HG02884 (cell line): ENCODE measurements at regions not wholly inside any gene's neighbourhood (a gene's known extent, or its start where the extent isn't known, plus 50 kb on each side); places are given as distances from the start of the nearest gene placed in this dataset.

ENCODE experiments used
- ATAC-seq: cut with Tn5 transposase; IDR thresholded peaks from one replicate; pipeline ENCODE4 v1.9.1; 2021; ENCODE audit warnings: mild to moderate bottlenecking, moderate library complexity; ENCODE audit not compliant: unreplicated experiment

DNA sequence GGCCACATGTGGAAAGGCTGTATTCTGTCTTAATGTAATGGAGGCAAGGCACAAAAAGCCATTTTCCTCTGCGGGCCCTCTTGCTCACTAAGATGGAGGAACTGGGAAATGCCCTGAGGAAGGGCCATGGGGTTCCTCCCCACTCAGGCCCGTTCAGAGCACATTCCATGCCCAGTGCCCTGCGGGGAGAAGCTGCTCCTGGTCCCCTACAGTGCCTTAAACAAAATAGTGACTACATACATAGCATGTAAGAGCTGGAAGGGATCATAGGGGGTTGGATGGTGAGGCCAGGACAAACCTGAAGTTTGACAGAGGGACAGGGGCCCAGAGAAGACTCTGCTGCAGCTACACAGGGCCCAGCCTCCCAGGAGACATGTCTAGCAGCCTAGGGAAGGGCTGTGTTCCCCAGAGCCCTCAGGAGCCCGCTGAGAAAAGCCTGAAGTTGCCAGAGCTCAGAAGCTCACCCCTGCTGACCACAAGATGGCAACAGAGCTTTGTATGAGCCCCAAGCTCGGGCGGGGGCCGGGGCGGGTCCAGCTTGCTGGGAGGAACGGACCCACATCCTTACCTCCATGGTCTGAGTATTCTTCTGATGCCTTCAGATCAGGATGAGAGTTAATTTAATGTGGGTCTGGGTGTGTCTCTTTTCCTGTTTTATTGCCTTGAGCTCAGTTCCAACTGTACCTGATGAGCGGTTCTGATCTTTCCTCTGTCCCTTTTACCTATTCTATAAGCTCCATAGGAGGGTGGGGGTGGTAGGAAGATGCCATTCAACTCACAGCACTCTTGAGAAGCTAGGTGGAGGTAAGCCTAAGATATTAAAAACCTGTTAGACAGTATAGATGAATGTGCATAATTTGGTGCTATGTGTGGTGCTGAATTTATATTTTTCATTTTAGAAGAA, 242.9 kb downstream of the CDC5L start:
- no peak for ATAC-seq

DNA sequence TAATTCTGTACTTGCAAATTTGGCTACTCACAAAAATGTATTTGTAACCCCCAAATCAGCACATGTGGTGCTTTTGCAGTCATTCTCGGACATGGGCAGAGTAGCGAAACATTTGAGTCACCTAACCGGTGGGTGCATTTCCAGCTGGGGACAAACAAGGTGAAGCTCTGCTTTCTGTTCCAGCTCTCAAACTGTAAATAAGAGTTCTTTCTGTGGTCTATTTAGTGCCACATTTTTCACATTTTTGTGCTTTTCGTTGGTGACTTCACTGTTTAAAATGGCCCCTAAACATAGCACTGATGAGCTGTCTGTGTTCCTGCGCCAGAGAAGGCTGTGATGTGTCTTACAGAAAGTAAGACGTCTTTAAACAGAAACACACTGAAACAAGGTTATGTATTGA, 244.5 kb downstream of the CDC5L start:
- ATAC-seq, result no peak

DNA sequence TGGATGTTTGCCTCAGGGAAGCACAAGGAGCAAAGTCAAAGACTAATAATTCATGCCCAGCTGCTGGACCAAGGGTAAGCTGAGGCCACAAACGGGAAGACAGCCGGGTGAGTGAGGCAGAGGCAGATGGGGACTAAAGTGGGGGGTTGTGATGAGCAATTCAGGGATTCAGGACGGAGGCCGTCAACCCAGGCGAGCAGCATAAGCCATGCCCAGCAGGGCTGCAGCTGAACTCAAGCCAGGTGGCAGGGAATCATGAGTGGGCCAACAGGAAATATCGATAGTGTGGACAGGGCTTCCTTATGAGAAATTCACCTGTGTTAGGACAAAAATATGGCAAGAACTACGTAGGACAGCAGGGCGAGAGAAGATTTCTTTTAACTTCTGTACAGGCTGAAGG, 246.8 kb downstream of the CDC5L start:
- no peak for ATAC-seq

DNA sequence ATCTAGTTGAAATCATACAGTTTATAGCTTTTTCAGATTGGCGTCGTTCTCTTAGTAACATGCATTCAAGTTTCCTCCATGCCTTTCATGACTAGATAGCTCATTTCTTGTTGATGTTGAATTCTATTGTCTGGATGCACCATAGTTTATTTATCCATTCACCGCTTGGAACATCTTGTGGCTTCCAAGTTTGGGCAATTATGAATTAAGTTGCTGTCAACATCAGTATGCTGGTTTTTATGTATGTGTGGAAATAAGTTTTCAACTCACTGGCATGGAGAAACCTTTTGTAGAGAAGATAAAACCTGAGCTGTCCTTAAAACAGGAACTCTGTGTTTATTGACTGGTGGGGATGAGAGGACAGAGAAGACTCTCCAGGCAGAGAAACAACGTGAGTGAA, 248.0 kb downstream of the CDC5L start:
- no peak for ATAC-seq

DNA sequence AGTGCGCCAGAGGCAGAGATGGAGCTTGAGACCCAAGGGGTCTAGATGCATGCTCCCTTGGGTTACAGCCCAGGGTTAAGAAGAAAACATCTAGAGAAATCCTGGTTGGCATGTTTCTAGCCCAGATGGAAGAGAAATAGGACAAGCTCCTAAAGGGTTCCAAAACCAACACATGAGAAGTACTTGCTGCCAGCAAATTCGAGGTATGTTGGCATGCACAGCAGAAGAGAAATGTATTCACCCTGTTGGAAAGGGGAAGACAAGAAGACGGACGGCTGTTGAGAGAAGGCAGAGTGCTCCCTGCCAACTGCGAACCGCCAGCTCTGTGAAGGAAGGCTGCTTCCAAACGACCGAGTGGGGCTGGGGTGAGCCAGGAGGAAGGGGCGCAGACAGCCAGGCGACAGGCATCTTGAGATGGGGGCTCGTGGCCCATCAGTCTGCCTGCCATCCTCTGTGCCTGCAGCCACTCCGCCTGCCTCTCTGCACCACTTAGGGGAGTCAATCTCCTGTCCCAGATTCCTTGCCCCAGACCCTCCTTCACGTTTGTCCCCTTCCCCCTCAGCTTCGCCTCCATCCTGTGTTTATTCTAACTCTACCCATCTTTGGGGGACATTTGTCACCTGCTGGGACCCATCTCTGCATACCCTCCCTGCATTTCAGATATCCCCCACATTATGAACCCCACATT, 249.2 kb downstream of the CDC5L start:
- ATAC-seq, result no peak

DNA sequence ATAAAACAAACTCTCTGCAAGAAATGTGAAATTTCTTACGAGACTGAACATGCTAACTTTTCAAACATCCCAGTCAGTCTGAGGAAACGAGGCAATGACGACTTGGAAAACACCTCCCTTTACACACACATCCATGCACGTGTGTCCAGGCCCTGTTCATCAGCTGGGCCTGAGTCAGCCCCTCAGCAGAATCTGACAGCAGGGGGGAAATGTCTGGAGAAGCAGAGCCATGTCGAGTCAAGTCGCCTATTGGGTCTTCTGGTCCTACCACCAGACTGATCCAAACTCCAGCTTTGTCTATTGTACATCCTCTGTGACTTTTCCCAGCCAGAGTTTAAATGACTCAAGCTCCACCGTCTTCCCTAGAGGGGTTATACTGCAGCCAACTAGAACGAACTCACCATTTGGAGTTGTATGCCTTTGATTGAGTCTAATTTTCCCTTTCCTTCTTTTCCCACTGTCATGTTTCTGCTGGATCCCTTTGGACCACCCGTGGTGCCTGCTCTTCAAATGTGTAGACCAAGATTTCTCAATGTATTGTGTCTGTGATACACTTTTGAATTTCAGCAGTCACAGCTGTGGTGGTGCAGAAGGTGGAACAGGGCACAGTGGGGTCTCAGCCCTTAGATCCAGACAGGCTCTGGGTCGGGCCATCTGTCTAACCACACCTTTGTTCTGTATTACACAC, 254.0 kb downstream of the CDC5L start:
- ATAC-seq, result no peak

DNA sequence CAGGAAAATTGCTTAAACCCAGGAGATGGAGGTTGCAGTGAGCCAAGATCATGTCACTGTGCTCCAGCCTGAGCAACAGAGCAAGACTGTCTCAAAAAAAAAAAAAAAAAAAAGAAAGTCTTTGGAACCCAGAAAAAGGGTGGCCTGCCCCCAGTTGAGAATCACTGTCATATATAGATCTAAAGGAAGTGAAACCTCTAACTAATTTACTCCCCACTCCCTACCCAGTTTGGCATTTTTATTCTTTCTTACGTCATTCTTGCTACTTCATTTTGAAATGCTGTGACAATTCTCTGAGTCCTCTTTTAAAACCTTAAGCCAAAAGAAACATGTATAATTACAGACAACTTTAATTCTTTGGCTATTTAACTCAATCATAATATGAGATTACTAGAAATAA, 254.8 kb downstream of the CDC5L start:
- ATAC-seq, result no peak

DNA sequence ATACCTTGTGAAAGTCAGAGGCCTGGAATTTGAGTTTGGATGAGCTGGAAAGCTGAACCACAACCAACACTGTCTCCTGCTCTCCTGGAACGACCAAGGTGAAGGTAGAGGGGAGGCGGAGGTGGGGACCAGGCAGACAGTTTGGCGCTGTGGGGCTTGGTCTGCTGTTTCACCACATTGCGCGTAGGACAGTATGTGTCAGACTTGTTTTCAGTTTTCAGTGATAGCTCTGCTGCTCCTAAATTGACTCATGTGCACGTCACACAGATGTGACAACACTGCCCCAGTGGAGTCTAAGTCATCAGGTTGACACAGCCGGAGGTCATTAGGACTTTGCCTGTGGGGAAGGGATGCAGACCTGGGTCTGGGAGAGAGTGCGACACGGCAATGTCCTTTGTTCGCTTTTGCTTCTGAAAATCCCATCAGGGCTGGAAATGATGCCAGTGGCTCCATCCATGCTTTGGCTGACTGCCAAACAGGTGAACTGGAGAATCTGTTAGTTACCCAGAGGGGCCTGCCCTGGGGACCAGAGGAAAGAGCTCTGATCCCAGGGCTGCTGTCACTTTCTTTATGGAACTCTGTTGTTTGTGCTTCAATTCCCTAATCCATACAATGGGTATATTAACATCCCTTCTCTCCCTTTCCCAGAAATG, 255.5 kb downstream of the CDC5L start:
- no peak for ATAC-seq

DNA sequence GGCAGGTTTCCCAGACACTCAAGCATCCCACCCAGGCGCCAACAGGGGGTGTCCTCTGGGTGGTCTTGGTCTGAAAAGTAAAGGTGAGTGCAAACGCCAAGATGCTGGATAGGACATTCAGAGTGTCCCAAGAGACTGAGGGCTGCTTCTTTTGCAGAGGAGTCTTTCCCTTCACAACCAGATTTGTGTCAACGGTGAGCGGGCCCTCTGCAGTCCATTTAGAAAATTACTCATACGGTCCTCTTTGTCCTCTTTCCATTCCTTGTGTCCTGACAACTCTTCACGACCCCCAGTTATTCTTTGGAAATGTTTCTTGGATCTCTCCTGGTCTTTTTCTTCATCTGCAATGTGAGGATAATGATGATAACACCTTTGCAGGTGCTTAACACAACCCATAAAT, 257.8 kb downstream of the CDC5L start:
- no peak for ATAC-seq

DNA sequence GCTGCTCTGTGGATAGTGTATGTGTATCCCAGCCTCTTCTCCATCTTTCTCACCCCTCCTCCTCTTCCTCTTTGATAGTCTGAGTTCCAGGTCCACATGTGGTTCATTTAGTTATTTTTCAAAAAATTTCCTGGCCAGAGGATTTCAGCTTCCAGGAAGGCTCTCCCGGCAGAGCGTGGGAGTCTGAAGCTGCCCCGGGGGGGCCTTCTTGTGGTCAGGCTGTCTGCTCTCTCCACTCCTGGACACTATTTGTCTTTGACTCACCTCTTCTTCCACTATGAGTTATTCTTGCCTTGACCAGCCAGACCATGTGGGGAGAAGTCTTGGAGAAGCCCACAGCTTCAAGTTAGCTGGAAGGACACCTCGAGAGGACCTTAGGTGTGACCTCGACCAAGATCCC, 258.8 kb downstream of the CDC5L start:
- no peak for ATAC-seq

DNA sequence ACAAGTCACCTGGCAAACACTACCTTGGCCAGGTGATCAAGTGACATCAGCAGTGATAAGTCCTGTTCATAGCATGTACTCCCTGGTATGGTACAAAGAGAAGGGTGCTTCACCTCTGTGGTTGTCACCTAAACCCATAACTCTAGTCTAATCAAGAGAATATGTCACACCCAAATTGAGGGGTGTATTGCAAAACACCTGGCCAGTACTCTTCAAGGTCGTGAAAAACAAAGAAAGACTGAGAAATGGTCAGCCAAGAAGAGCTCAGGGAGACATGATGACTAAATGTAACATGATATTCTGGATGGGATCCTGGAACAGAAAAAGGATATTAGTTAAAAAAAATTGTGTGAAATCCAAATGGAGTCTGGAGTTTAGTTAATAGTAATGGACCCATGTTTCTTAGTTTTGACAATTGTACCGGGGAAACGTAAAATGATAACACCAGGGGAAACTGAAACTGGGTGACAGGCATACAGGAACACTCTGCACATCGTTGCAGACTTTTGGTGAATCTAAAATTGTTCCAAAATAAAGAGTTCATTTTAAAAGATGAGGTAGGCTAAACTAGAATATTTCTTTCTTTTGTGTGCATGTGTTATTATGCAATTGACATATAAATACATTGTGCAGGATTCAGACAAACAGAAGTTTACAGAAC, 262.0 kb downstream of the CDC5L start:
- ATAC-seq, result no peak

DNA sequence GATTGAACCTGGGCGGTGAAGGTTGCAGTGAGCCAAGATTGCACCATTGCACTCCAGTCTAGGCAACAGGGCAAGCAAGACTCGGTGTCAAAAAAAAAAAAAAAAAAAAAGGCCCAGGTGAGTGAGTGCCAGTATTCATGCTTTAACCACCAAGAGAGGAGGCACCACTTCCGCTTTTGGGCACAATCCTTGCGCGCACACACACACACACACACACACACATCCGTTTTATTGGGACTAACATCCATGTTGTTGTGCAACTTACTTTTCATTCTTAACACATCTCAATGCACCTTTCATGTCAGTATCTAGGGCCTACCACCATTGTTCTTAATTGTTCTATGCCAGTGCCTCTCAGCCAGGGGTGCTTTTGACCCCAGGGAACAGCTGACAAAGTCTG, 263.0 kb downstream of the CDC5L start:
- no peak for ATAC-seq

DNA sequence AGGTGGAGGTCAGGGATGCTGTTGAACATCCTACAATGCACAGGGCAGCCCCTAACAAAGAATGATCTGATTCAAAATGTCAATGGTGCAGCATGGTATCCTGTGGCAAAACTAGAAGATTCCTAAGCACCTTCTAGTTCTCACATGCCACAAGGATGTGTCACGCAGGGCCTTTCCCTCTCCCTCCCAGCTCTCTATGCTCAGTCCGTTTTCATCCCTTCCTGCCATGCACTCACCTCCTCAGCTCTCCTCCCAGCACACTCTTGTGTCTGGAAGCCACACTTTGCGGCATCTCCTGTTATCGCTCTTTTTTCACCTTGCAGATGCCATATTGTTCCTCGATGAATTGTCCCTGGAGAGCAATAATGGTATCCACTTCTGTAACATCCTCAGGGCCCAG, 263.4 kb downstream of the CDC5L start:
- ATAC-seq, result no peak

DNA sequence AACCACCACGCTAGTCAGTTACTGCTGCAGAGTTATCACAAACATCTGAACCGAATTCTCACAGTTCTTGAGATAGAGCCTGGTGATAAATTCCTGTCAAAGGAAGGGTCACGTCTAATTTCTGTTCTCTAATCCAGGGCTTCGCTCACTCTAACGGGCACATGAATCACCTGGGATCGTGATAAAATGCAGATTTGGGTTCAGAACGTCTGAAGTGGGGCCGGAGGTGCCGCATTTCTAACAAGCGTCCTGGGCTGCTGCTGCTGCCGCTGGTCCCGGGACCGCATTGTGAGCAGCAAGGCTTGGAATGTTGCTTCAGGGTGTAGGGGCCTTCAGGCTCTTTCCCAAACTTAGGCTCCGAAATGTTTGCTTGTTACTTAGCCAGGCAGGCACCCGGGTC, 264.1 kb downstream of the CDC5L start:
- no peak for ATAC-seq

DNA sequence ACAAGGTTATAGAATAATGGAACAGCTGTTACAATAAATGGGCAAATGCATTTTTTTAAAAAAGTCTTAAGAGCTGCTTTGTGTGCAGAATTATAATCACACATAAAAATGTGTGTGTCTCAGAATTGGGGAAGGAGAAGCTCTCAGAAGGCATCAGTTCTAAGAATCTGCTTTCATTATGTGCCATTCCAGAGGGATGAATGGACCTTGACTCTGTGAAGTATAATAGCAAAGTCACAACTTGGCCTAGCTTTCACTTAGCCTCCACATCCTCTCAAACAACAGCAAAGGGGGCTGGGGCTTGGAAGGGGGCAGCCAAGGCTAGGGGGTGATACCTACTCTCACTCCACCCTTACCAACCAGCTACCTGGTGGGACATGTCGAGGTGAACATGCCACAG, 265.0 kb downstream of the CDC5L start:
- no peak for ATAC-seq

DNA sequence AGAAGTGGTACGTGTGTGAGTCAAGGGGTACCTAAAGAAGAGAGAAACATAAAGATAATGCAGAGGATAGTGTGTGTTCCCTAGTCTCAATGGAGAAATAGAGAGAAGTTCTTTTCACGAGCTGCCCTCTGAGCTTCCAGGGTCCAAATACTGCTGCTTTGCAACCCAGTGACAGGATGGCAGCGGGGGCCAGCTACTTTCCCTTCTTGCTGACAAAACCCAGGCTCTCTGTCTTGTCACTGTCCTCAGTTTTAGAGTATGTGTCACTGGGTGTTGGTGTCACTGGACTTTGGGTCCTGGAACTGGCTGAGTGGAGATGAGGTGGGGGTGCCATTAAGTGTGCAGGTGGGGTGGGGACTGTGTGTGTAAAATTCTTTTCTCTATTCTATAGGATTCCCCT, 265.6 kb downstream of the CDC5L start:
- ATAC-seq, result no peak

DNA sequence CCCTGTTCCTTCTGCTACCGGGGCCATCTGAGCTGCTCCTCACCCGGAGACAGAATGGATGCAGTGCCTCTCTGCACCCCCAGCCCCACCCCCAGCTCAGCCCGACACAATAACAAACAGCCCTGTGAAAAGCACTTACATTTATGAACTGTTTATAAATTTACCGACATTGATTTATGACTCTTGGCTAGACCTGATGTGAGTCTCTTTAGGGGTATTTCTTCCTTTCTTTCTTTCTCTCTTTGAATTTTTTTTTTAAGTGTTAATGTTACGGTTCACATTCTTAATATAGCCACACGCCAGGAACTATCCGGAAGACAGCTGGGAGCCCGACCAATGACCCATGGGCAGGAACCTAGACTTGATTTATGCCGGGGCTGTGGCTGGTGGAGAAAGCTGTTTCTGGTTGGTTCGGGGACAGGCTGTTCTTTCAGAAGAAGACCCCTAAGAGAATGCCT, 266.3 kb downstream of the CDC5L start:
- no peak for ATAC-seq

DNA sequence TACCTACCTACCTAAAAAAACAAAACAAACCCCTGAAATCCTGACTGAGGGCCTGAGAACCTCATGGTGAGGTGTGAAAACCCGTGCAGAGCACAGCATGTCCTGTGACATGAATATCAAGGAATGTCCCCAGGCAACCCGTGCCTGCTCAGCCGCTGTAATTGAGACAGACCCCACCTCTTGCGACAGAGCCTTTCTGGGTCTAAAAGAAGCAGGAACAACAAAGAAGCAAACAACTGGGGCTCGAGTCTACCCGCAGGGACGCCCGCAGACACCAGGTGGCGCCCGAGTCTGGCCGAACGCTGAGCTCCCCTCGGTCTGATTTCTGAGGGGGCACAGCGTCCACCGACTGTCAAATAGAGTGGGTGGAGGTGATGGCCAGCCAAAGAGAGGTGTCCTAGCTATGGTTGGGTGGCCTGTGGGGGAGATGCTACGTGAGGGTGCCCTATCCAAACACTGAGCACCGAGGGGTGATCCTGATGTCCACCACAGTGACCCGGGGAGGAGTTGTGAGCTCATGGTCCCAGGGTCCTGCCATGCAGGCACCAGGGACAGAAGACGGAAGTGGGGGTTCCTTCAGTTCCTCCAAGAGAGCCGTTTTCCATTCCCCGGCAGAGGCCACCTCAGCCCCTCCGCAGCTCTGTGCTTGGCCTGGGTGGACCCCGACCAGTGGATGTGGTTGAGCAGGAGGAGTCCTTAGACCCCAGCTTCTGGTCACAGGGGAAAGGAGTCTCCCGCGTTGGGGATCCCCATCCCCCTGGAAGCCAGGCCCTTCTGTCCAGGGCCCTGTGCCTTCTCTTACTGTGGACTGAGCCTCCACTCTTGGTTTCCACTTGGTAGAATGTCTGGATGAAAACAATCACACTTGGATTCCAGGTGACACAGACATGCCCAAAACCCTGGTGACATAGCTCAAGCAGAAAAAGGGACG, 268.2 kb downstream of the CDC5L start:
- peak; percentile 70 for ATAC-seq

DNA sequence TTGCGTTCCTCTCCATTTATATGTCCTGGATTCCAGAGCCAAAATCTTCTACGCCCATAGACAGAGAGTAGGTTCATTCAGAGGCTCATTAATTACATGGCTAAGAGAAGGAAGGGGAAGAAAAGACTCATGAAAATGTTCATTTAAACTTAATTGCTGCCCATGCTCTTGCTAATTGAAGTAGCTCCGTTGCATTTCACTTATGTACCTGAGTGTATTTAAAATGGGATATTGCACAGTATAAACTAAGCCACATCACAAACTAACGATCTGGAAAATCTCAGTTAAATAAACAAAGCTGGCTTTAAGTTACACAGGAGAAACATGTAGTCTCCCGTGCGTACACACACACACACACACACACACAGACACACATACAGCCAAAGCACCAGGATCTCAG, 269.2 kb downstream of the CDC5L start:
- ATAC-seq, result no peak
